NCI-H2081 treated with DMSO at 0.1 percent for 48 hours (cell line): ENCODE measurements at regions not wholly inside any gene's neighbourhood (a gene's known extent, or its start where the extent isn't known, plus 50 kb on each side); places are given as distances from the start of the nearest gene placed in this dataset.

Experiments
- DNase-seq: peaks from one replicate; lab custom pipeline; 2025; lab: John Stamatoyannopoulos, UW

DNA sequence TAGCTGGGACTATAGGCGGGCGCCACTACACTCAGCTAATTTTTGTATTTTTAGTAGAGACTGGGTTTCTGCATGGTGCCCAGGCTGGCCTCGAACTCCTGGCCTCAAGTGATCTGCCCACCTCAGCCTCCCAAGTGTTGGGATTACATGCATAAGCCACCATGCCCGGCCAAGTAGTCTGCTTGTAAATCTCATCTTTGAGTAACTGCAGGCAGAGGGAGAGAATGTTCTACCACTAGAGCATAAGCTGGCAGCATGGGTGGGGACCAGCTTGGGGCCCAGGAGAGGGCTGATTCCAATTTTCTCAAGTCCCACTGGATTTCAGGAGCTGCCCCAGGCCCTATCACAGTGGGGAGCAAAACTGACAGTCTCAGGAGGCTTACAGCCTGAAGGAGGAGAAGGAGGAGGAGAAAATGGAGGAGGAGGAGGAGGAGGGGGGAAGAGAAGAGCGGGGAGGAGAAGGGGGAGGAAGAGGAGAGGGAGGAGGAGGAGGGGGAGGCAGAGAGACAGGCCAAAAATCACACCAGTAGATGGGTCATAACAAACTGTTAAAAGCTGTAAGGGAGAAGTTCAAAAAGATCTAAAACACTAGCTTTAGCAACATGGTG is 229.1 kb upstream of the IGF1R start:
- no peak for DNase-seq

DNA sequence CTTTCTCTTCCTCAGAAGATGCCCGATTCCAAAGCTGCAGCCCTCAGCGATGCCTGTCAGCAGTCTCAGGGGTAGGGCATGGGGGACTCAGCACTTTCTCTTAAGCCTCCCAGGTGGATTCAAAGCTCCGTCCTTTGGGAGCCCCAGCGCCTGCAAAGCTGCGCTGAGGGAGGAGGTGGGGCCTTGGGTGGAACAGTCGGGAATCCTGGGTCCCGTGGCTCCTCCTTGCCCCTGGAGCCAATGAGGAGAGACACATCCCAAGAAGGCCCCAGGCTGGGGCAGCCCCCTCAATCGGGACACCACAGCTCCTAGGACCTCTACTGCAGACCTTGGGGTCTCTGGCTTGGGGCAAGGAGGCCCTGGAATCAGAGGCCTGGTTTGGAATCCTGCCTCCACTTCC is 227.5 kb upstream of the IGF1R start:
- DNase-seq, result no peak

DNA sequence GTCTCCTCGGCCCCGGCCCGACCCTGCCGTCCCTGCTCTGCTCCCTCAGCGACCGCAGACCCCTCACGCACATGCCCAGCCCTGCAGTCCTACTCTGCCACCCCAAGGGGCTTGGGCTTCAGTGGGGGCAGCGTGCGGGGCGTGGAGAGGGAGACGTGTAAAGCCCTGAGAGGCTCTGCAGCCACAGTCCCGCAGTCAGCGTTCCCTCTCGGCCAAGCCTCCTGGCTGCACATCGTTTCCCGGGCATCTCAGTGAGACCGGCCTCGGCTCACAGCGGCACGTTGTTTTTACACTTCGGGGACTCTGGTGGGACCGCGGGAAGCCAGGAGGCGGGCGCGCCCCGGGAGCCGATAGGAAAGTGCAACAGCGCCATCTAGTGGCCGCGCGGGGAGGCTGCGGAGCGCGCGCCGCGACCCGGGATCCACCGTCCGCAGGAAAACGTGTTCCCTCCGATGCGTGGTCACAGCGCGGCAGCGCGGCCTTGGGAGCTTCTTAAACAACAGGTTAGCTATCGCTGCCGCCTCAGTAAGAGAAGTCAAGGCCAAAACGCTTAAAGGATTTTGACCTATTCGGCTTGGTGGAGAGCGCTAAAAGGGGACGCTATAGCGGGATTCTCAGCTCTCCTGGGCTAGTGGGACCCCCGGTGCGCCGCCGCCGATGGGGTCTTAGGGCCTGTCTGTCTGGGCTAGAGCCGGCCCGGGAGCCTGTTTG is 226.8 kb upstream of the IGF1R start:
- no peak for DNase-seq

DNA sequence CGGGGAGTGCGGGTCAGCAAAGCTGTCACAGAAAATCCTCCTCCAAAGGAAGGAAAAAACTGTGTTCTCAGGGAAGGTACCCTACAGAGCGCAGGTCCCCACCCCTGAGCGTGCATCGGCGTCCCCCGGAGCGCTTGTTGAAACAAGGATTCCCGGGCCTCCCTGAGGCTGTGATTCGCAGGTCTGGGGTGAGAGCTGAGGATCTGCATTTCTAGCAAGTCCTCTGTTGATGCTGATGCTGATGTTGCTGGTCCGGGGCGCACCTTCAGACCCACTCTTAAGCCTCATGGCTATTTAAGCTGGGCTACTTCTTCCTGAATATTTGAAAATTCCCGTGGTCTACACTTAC is 226.2 kb upstream of the IGF1R start:
- DNase-seq, result no peak

DNA sequence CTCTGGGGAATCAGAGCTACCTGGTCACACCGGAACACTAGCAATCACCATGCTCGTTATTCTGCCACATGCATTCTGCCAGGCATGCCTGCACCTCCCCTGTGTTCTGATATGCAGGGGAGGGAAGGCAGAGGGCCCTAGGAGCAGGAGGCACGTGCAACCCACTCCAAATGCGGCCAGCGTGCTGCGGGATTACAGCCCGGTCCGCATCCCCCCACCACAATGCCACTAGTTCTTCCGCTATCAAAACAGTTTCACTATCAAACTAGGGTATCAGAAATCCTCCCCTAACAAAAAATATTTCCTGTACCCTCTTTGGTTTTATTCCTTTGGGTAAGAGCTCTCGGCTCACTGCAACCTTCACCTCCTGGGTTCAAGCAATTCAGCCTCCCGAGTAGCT is 223.2 kb upstream of the IGF1R start:
- DNase-seq, result no peak

DNA sequence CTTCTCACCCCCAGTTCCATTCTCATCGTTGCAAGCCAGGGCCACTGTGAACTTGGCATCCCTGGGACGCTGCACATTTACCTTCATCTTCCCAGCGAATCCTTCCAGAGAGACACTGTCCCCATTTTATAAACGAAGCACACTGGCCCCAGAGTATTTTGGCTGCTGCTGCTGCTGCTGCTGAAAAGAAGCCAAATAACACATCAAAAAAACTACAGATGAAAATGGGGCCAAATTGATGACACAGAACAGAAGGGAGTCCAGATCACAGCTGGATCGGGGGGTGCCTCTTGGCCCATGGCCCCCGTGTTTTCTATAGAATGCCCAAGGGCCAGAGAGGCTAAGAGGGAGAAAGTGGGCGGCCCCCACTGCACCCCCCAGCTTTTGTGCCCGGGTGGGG is 221.0 kb upstream of the IGF1R start:
- no peak for DNase-seq

DNA sequence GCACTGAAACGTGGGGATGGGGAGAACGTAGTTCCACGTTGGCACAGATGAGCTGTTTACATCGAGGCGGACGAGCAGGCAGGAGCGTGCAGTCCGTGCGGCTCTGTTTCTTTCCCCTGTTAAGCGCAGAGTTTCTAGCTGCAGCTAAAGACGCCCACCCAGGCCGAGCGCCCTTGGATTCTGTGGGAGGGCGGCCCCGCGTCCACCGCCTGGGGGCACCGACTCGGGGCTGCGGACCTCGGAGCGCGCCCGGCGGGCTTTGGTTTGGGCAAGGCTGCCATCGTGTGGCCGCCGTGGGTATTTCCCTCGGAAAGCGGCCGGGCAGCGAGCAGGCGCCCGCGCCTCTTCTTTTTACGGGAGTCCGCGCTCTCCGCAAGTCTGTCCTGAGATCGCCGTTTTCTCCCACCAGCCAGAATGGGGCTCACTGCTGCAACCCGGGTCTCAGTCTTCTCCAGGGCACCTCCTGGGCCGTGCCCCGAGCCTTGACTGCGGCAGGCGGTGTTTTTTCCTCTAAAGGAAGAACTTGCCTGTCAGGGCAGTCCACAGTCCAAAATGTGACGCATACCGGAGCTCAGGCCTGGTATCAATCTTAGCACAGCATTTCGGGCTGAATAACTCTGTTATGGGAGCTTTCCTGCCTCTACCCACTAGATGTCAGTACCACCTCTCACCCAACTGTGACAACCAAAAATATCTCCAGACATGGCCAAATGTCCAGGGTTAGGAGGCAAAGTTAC is 219.9 kb upstream of the IGF1R start:
- no peak for DNase-seq

DNA sequence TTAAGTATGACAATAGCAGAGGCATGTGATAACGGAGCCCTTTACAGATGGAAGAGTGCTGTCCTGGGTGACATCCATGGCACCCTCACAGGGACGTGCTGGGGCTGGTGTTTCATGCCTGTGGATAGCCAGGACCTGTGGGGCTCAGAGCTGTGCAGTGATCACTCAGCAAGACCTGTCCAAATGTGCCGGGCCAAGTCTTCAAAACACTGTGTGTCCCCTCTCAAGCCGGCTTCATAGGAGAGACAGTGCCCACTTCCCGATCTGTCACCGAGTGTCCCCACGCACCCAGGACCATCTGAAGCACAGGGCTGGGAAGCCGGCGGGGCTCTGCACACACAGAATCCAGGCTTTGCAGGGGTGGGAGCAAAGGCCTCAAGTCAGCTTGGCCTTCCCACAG is 217.2 kb upstream of the IGF1R start:
- no peak for DNase-seq

DNA sequence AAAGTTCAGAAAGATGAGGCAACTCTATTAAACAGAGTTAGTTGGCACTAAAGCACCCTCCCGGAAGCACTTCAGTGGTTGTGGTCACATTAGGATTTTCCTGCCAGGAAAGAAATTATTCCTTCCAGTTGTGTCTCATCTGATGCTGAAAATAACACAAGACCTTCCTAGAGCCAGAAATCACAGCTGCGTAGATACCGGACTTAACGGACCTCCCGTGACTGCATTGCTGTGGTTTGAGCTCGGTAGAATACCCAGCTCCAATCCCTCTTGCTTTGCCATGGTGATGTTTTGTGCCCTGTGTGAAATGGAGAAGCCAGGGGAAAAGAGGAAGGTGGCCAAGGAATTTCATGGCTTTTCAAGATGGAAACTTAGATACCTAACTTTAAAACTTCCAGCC is 215.0 kb upstream of the IGF1R start:
- DNase-seq, result no peak

DNA sequence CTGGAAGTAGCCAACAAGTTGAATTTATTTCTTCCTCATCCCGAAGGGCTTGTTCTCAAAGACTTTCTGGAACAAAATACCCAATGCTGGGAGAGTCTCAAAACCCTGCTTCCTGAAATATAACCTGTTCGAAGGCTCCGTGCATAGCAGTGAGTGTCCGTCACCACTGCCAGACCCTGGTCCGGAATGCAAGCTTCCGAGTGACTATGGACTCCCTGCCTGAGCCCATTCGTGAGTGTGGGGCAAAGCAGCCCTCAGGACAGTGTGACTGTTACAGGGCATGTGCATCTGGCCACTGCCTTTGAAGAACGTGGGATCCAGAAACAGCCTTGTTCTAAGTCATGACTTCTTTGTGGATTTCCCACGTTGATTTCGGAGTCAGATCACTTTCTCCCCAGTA is 214.5 kb upstream of the IGF1R start:
- no peak for DNase-seq

DNA sequence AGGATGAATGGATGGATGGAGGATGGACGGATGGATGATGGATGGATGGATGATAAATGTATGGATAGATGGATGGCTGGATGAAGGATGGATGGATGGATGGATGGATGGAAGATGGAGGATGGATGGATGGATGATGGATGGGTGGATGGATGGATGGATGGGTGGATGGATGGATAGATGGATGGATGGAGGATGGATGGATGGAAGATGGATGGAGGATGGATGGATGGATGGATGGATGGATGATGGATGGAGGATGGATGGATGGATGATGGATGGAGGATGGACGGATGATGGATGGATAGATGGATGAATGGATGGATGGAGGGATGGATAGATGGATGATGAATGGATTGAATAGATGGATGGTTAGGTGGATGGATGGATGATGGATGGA is 210.6 kb upstream of the IGF1R start:
- DNase-seq, result no peak

DNA sequence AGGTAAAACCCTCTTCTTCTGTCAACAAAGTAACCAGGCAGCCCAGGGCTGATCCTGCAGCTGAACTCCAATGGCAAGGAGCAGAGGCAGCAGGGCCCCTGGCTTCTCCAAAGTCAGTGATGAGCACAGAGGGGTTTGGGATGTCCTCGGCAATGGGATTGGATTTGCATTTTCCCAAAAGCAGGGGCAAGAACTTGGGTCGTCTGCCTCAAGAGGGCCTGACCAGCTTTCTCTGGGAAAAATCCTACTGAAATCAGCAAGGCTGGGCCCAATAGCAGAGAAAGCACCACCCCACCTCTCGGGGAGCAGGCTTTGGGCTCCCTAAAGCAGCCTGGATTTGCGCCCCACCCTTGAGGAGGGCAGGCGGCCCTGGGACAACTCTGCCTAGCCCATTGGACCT is 210.0 kb upstream of the IGF1R start:
- no peak for DNase-seq

DNA sequence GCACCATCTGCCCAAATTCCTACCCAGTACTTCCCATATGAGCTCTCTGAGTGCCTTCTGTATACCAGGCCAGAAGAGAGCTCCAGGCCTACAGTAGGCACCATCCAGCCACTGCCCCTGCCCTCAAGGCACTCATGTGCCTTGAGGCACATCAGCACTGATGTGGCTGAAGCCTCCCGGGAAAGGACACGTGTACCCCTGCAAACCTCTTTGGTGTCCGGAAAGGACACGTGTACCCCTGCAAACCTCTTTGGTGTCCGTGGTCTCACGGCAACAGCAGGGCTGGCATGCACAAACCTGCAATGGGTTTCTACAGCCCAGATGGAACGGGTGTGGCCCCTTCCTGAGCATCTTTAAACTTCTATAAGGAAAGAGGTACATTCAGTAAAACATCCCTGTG is 209.4 kb upstream of the IGF1R start:
- no peak for DNase-seq

DNA sequence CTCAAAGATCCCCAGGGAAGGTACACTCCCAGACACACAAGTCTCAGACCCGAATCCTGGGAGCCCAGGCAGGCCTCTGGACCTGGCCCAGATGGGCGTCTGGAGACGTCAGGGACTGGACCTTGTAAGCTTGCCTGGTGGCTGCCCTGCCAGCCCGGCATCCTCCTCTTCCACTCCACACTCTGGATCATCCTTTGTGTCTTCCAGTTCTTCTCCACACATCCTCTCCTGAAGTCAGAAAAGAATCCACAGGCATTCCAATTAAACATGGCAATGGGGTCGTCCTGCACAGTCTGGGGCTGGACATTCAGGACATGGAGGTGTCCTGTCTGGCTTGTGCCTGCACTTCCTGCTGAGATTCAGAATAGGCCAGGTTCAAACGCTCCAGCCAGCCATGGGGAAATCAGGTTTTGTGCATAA is 208.8 kb upstream of the IGF1R start:
- no peak for DNase-seq

DNA sequence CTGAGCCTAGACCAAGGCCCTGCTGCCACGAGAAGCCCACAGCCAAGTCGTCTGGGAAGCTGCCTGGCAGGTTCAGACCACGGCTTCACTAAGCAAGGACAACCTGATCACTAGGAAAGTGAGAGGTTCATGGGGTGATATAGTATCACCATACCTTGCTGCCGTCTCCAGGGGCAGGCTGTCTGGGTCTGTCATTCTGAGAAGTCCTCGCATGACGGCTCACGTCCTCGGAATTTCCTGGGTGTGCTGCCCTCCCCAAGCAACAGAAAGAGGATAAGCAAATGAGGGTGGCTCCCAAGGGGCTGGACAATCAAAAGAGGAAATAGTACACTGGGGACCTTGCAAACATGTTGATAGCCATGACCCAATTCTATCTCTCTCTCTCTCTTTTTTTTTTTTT is 207.4 kb upstream of the IGF1R start:
- DNase-seq, result no peak

DNA sequence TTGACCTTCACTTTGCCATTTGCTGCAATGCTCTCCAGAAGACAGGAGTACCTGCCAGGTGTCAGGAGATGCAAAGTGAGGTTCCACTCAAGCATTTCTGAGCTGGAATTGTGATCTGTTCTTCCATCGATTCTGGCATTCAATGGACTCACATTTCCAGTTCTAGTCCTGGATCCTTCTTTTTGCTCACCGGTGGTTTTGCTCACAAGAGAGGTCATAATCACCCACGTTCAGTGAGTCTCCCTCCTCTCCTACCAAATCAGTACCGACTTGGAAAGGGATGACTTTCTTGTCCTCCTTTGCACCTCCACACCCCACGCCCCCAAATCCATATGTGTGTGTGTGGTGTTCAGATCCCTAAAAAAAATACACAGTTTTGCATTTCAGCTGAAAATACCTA is 206.7 kb upstream of the IGF1R start:
- DNase-seq, result no peak

DNA sequence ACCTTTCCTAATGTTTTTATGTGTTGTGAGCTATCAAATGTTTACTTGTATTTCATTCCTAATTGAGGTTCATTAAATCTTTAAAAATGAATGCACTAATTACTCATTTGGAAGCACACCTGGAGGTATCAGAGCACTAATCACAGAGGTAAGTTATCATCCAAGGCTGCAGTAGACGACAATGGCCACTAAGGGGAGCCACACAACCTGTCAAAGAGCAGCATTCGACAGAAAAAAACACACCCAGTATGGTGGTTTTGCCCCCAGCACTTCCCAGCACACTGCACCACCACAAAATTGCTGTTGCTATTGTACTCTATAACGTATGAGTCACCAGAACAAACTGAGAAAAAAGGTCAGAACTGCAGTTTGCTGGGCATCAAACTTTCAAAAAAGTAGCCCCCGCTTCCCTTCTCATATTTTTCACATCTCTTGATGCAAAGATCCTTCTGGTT is 205.9 kb upstream of the IGF1R start:
- no peak for DNase-seq

DNA sequence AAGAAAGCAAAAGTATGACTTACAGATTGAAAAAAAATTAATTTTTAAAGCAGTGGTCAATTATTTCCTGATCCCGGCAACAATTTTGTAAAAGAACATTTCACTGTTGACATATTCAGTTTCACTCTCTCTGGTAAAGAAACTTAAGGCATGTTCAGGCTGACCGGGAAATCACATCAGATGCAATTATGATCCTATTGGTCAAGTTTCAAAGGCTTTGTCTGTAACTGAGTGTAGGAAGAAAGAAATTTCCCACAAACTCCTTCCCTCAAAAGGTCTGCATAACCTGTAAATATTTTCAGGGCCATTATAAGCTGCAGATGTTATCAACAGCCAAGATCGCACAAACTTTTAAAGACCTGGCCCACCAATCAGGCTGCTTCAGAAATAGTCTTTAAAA is 205.4 kb upstream of the IGF1R start:
- no peak for DNase-seq

DNA sequence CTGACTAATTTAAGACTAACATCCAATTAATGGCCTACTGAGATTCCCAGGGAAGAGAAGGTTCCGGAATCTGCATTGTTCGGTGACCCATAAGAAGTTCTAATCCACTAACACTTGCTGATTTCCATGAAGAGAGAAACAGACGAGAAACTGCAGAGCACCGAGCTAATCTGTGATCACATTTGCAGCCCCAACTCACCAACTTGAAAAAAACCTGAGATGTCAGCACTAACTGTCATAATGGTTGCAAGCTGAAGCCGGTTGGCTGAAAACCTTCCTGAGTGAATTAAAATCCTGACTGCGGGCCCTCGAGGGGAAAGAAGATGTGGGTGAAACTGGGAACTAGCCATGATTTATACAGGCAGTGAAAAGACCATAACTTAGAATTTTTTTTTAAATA is 204.8 kb upstream of the IGF1R start:
- DNase-seq, result no peak

DNA sequence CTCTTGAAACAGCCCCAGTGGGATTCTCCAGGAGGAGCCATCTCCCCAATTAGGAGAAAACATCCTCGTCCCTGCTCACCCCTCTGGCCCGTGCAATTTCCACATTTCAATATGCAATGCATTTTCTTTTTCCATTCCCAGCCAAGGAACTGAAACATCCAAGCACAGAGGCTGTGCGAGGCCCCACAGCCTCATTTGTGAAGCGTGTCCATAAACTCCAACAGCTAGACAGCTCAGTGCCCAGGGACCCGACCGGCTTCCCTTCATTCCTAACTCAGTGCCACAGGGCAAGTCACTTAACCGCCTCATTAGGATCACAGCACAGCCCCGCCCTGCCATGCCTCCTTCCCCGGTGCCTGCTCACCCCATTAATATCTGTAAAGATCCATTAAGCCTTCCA is 204.2 kb upstream of the IGF1R start:
- DNase-seq, result no peak

DNA sequence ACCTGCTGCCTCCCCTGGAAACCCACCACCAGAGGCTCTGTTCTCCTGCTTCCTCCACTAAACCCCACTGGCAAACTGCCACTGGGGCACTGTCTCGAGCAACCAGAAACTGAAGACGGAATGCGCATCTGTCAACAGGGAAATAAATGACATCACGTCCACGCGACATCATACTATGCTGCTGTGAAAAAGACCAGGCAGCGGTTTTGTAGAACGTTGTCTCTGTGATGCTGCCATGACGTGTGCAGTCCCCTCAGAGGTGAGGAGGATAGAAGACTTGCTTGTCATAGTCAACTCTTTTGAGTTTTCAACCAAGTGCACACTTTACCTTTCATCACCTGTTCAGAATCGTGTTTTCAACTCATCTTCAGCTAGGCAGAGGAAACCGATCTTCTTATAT is 203.0 kb upstream of the IGF1R start:
- no peak for DNase-seq

DNA sequence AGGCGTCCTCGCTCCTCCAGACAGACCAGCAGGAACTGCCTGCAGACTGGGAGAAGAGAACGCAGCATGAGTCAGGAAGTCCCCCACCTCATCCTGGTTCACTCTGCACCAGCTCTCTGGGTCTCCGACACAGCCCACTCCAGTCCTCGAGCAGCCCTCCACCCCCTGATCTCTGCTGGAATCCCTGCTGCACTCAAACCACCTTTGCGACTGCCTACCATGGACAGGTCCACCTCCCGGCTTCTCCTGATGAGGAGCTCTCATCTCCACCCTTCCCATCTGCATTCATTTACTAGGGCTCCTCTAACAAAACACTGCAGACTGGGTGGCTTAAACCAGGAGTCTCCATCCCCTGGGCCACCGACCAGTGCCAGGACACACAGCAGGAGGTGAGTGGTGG is 202.3 kb upstream of the IGF1R start:
- no peak for DNase-seq

DNA sequence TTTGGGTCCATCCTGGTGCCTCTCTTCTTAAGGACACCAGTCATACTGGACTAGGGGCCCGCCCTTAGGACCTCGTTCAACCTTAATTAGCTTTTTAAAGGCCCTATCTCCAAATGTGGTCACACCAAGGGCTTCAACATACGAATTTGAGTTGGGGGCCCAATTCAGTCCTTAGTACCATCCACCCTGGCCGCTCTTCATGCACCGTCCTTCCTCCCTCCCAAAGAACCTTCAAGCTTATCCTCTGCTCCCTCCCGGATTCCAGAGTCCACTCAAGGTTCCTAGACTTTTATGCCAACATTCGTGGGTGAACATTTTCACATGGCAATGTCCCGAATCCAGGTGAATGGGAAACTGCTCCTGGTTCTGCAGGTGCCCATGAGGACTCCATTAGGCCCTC is 201.3 kb upstream of the IGF1R start:
- no peak for DNase-seq

DNA sequence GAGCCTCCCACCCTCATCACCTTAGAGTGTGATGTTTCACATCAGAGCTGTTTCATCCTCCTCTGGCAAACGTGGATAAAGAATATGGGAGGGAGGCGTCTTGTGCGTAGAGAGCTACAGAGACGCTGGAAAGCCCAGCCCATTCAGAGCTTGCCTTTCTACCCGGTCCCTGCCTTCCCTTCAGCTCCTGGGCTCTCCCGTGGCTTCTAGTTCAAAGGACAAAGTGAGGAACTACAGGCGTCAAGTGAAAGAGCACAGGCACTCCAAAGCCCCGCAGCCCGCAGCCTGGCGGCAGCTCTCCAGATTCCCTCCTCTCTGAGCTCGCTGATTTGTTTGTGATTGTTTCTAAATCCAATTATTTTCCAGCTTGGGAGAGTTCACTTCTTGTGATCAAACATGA is 197.1 kb upstream of the IGF1R start:
- DNase-seq, result no peak
